ENCODE measurements at regions not wholly inside any gene's neighbourhood (a gene's known extent, or its start where the extent isn't known, plus 50 kb on each side); places are given as distances from the start of the nearest gene placed in this dataset.
"Not testable (repeated sequence)": the region's sequence is repeated elsewhere in the genome, so short reads cannot be mapped to it uniquely, and the experiment has no call there.

DNA sequence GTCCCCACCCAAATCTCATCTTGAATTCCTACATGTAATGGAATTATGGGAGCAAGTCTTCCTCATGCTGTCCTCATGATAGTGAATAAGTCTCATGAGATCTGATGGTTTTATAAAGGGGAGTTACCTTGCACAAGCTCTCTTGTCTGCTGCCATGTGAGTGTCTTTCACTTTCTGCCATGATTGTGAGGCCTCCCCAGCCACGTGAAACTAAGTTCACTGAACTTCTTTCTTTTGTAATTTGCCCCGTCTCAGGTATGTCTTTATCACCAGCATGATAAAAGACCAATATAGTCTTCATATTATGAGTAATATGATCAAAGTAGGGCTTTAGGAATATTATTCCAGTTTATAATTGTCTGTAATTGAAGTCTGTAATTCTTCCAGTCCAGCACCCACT lies 86.3 kb upstream of the ANO5 start:
- ChIA-PET CTCF (no interaction called here), POLR2A (no interaction called here)
- H3K27ac ChIP-seq (ENCODE audit: low read depth, low read length): no peak overlapping the region
- H3K27me3 ChIP-seq (ENCODE audit: control insufficient read depth, insufficient read depth, low read length): no peaks in the 10 kb centered on the region
- DNase-seq (ENCODE audit: low read depth, low spot score): no peak
- no peak overlapping the region for H3K4me3 ChIP-seq (ENCODE audit: low read depth, low read length)
- TF ChIP-seq, protein P1, sequence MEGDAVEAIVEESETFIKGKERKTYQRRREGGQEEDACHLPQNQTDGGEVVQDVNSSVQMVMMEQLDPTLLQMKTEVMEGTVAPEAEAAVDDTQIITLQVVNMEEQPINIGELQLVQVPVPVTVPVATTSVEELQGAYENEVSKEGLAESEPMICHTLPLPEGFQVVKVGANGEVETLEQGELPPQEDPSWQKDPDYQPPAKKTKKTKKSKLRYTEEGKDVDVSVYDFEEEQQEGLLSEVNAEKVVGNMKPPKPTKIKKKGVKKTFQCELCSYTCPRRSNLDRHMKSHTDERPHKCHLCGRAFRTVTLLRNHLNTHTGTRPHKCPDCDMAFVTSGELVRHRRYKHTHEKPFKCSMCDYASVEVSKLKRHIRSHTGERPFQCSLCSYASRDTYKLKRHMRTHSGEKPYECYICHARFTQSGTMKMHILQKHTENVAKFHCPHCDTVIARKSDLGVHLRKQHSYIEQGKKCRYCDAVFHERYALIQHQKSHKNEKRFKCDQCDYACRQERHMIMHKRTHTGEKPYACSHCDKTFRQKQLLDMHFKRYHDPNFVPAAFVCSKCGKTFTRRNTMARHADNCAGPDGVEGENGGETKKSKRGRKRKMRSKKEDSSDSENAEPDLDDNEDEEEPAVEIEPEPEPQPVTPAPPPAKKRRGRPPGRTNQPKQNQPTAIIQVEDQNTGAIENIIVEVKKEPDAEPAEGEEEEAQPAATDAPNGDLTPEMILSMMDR (IDR thresholded peaks at IDR 0.05; ENCODE audit: low read depth, low read length): no peak
- peaks cover 4% of the 10 kb centered on the region; the same call in 1 of the 2 replicates for H3K9me3 ChIP-seq (ENCODE audit: control insufficient read depth, insufficient read depth, low read length)

DNA sequence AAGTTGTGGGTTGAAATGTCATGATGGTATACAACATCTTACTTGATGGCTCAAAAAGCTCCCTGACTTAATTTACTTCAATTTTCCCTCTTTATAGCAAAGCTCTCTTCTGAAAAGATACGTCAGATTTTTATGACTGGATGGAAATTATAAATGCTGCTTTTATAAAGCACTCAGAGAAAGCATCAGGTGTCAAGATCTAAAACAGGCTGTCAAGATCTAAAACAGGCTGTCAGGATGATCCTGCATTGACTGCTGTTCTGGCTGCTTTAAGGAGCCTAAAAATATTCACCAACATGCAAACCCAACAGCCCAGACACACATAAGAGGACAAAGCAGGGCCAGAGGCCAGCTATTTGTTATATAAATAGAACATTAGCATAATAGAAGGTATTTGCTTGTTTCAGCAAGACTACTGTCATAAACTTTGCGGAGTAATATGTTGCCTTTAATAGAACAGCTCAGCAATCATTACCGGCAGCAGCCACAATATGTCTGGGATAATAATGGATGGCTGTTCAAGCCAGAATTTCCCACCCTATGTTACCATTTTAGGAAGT lies 77.3 kb upstream of the ANO5 start:
- Histone ChIP-seq H3K27me3 (ENCODE audit: control insufficient read depth, insufficient read depth, low read length) (no peaks in the 10 kb centered on the region), H3K27ac (ENCODE audit: low read depth, low read length) (no peak overlapping the region), H3K9me3 (ENCODE audit: control insufficient read depth, insufficient read depth, low read length) (peaks cover 4% of the 10 kb centered on the region), H3K4me3 (ENCODE audit: low read depth, low read length) (no peak overlapping the region)
- ChIA-PET POLR2A (no interaction called here), CTCF (no interaction called here)
- no peak for DNase-seq (ENCODE audit: low read depth, low spot score)
- TF ChIP-seq, protein P1 (IDR thresholded peaks at IDR 0.05; ENCODE audit: low read depth, low read length): no peak

- POLR2A ChIA-PET; CTCF ChIA-PET; H3K4me3 ChIP-seq (ENCODE audit: low read depth, low read length); DNase-seq (ENCODE audit: low read depth, low spot score); H3K27me3 ChIP-seq (ENCODE audit: control insufficient read depth, insufficient read depth, low read length); H3K27ac ChIP-seq (ENCODE audit: low read depth, low read length): not testable (repeated sequence)
- peaks cover 20% of the 10 kb centered on the region; the same call in 1 of the 2 replicates for H3K9me3 ChIP-seq (ENCODE audit: control insufficient read depth, insufficient read depth, low read length)
Measured at GRCh38 chr11:22127981-22128380, 64.9 kb upstream of the ANO5 start.

DNA sequence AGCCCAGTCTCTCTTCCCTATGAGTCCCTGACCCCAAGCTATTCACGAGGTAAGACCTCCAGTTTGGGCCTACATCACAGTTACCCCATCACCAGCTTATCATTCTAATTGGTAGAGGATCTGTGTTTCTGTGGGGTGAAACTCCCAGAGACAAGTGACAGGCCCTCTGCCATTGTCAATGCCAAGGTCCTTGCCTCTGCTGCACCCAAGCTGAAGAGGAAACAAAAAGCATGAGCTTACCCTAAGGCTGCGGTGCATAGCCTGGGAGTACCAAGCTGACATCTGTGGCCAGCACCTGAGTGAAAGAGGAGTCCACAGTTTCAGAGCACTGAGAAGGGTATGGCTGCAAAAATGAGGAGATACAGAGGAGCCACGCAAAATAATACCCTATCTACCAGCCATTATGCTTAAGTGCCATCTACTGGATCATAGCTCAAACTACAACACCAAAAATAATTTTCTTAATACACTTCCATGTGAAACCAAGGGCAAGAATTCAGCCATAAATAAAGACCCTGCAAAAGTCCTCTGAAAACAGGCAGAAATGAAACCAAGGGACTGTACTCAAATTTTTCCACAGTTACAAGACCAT lies 62.3 kb upstream of the ANO5 start:
- H3K27ac ChIP-seq (ENCODE audit: low read depth, low read length): no peak overlapping the region
- H3K27me3 ChIP-seq (ENCODE audit: control insufficient read depth, insufficient read depth, low read length): no peaks in the 10 kb centered on the region
- no peak overlapping the region for H3K4me3 ChIP-seq (ENCODE audit: low read depth, low read length)
- H3K9me3 ChIP-seq (ENCODE audit: control insufficient read depth, insufficient read depth, low read length): peaks cover 17% of the 10 kb centered on the region; the same call in 1 of the 2 replicates
- TF ChIP-seq, protein P1 (IDR thresholded peaks at IDR 0.05; ENCODE audit: low read depth, low read length): no peak
- ChIA-PET CTCF (interaction anchor here (0.6 kb wide), 1 partner anchor 1044 kb away, joined by 3 read pairs; no protein-coding TSS in a partner anchor), POLR2A (no interaction called here)
- DNase-seq (ENCODE audit: low read depth, low spot score): no peak

- H3K27me3 ChIP-seq (ENCODE audit: control insufficient read depth, insufficient read depth, low read length): no peaks in the 10 kb centered on the region
- no peak for DNase-seq (ENCODE audit: low read depth, low spot score)
- ChIA-PET CTCF (no interaction called here), POLR2A (no interaction called here)
- peaks cover 5% of the 10 kb centered on the region; the same call in 1 of the 2 replicates for H3K9me3 ChIP-seq (ENCODE audit: control insufficient read depth, insufficient read depth, low read length)
- no peak overlapping the region for H3K4me3 ChIP-seq (ENCODE audit: low read depth, low read length)
- TF ChIP-seq, protein P1 (IDR thresholded peaks at IDR 0.05; ENCODE audit: low read depth, low read length): no peak
- H3K27ac ChIP-seq (ENCODE audit: low read depth, low read length): no peak overlapping the region
Measured at GRCh38 chr11:22133776-22134175, 59.1 kb upstream of the ANO5 start.

Data from AG04450 (cell line).